Thymus (tissue), 11 donors: ENCODE measurements at regions not wholly inside any gene's neighbourhood (a gene's known extent, or its start where the extent isn't known, plus 50 kb on each side); places are given as distances from the start of the nearest gene placed in this dataset.

Experiments
- DNase-seq, 9 donors: peaks; one replicate each; pipeline ENCODE4 v3.0.0-alpha.2; 2013; ENCODE audit warnings: low spot score in 9 of 9, low read depth in 6 of 9, missing footprints in 1 of 9
- H3K27ac ChIP-seq, 2 donors: one replicate each; pipeline ENCODE4 v1.5.1; 2013; ENCODE audit warnings: control low read depth in 1 of 2, low read depth in 1 of 2, low read length in 1 of 2, mild to moderate bottlenecking in 1 of 2, moderate library complexity in 1 of 2
- H3K27me3 ChIP-seq, 2 donors: one replicate each; pipeline ENCODE4 v1.5.1; 2013; ENCODE audit warnings: low read length in 1 of 2; ENCODE audit not compliant: control insufficient read depth in 2 of 2, insufficient read depth in 1 of 2
- H3K36me3 ChIP-seq, 2 donors: one replicate each; pipeline ENCODE4 v1.5.1; 2013; ENCODE audit warnings: low read length in 1 of 2, mild to moderate bottlenecking in 1 of 2, moderate library complexity in 1 of 2; ENCODE audit not compliant: control insufficient read depth in 2 of 2, insufficient read depth in 2 of 2
- H3K4me1 ChIP-seq, 2 donors: one replicate each; pipeline ENCODE4 v1.5.1; 2013; ENCODE audit warnings: low read length in 2 of 2; ENCODE audit not compliant: control insufficient read depth in 2 of 2, insufficient read depth in 2 of 2
- H3K4me3 ChIP-seq, 2 donors: one replicate each; pipeline ENCODE4 v1.5.1; 2013; ENCODE audit warnings: low read length in 2 of 2, control low read depth in 1 of 2, mild to moderate bottlenecking in 1 of 2
- H3K9me3 ChIP-seq, 2 donors: one replicate each; pipeline ENCODE4 v1.5.1; 2013; ENCODE audit warnings: low read length in 1 of 2, mild to moderate bottlenecking in 1 of 2; ENCODE audit not compliant: control insufficient read depth in 2 of 2, insufficient read depth in 1 of 2
- WGBS: extraction: QIAGEN DNeasy Blood & Tissue Kit; methylation state at CpG from one replicate; pipeline ENCODE4 v1.1.7; 2013; 5-methylcytosine and 5-hydroxymethylcytosine counted together
- donor health status: healthy.

GRCh38 chr13:27014406-27015359 lies 156.9 kb downstream of the USP12 start:
- DNase-seq = no peak
- Histone ChIP-seq H3K4me3 (no peak overlapping the region), H3K4me1 (no peaks in the 10 kb centered on the region), H3K27ac (no peak overlapping the region), H3K9me3 (no peaks in the 10 kb centered on the region), H3K27me3 (peaks cover 0 to 2% of the 10 kb centered on the region in 2 donors), H3K36me3 (no peaks in the 10 kb centered on the region)
- WGBS = 91% methylated on average over 32 of the region's 32 CpGs

GRCh38 chr13:27012482-27013197 lies 159.0 kb downstream of the USP12 start:
- DNase-seq = no peak
- 95% methylated on average over 7 of the region's 7 CpGs for WGBS
- Histone ChIP-seq H3K27ac (no peak overlapping the region), H3K27me3 (peaks cover 0 to 7% of the 10 kb centered on the region in 2 donors), H3K9me3 (no peaks in the 10 kb centered on the region), H3K36me3 (no peaks in the 10 kb centered on the region), H3K4me3 (no peak overlapping the region), H3K4me1 (no peaks in the 10 kb centered on the region)

- 90% methylated on average over 5 of the region's 5 CpGs for WGBS
- Histone ChIP-seq H3K27me3 (peaks cover 4 to 17% of the 10 kb centered on the region in 2 donors), H3K36me3 (no peaks in the 10 kb centered on the region), H3K9me3 (no peaks in the 10 kb centered on the region), H3K4me3 (no peak overlapping the region), H3K4me1 (peaks cover 0 to under 1% of the 10 kb centered on the region in 2 donors), H3K27ac (no peak overlapping the region)
- DNase-seq = no peak
Observed at GRCh38 chr13:27011661-27012060, 159.9 kb downstream of the USP12 start.

GRCh38 chr13:27008733-27009132 lies 162.9 kb downstream of the USP12 start:
- H3K27ac ChIP-seq = no peak overlapping the region
- H3K9me3 ChIP-seq = no peaks in the 10 kb centered on the region
- DNase-seq = no peak
- H3K36me3 ChIP-seq = no peaks in the 10 kb centered on the region
- WGBS = 66% methylated on average over 3 of the region's 3 CpGs
- peaks cover 12 to 37% of the 10 kb centered on the region in 2 donors for H3K27me3 ChIP-seq
- H3K4me3 ChIP-seq = no peak overlapping the region
- peaks cover 0 to 6% of the 10 kb centered on the region in 2 donors for H3K4me1 ChIP-seq

GRCh38 chr13:27007166-27007565 lies 164.4 kb downstream of the USP12 start:
- Histone ChIP-seq H3K4me3 (no peak overlapping the region), H3K27ac (no peak overlapping the region), H3K36me3 (no peaks in the 10 kb centered on the region), H3K27me3 (peaks cover 12 to 38% of the 10 kb centered on the region in 2 donors), H3K9me3 (no peaks in the 10 kb centered on the region), H3K4me1 (peaks cover 0 to 6% of the 10 kb centered on the region in 2 donors)
- DNase-seq = no peak
- 79% methylated on average over 12 of the region's 12 CpGs for WGBS

GRCh38 chr13:27006519-27007161 lies 165.0 kb downstream of the USP12 start:
- H3K4me3 ChIP-seq = no peak overlapping the region
- no peaks in the 10 kb centered on the region for H3K36me3 ChIP-seq
- no peak for DNase-seq
- no peaks in the 10 kb centered on the region for H3K9me3 ChIP-seq
- peaks cover 0 to 6% of the 10 kb centered on the region in 2 donors for H3K4me1 ChIP-seq
- H3K27me3 ChIP-seq = peaks cover 12 to 38% of the 10 kb centered on the region in 2 donors
- WGBS = 8% methylated on average over 29 of the region's 29 CpGs
- H3K27ac ChIP-seq = no peak overlapping the region

GRCh38 chr13:27005976-27006518 lies 165.6 kb downstream of the USP12 start:
- H3K36me3 ChIP-seq = no peaks in the 10 kb centered on the region
- 90% methylated on average over 8 of the region's 8 CpGs for WGBS
- no peak overlapping the region for H3K27ac ChIP-seq
- peaks cover 0 to 6% of the 10 kb centered on the region in 2 donors for H3K4me1 ChIP-seq
- no peaks in the 10 kb centered on the region for H3K9me3 ChIP-seq
- peaks cover 12 to 38% of the 10 kb centered on the region in 2 donors for H3K27me3 ChIP-seq
- DNase-seq = no peak
- no peak overlapping the region for H3K4me3 ChIP-seq

GRCh38 chr13:27005556-27005955 lies 166.1 kb downstream of the USP12 start:
- peaks cover 0 to 6% of the 10 kb centered on the region in 2 donors for H3K4me1 ChIP-seq
- no peak for DNase-seq
- no peaks in the 10 kb centered on the region for H3K9me3 ChIP-seq
- H3K36me3 ChIP-seq = no peaks in the 10 kb centered on the region
- peaks cover 12 to 38% of the 10 kb centered on the region in 2 donors for H3K27me3 ChIP-seq
- 19% methylated on average over 9 of the region's 9 CpGs for WGBS
- H3K27ac ChIP-seq = no peak overlapping the region
- H3K4me3 ChIP-seq = no peak overlapping the region
